ENCODE measurements at regions not wholly inside any gene's neighbourhood (a gene's known extent, or its start where the extent isn't known, plus 50 kb on each side); places are given as distances from the start of the nearest gene placed in this dataset.

DNA sequence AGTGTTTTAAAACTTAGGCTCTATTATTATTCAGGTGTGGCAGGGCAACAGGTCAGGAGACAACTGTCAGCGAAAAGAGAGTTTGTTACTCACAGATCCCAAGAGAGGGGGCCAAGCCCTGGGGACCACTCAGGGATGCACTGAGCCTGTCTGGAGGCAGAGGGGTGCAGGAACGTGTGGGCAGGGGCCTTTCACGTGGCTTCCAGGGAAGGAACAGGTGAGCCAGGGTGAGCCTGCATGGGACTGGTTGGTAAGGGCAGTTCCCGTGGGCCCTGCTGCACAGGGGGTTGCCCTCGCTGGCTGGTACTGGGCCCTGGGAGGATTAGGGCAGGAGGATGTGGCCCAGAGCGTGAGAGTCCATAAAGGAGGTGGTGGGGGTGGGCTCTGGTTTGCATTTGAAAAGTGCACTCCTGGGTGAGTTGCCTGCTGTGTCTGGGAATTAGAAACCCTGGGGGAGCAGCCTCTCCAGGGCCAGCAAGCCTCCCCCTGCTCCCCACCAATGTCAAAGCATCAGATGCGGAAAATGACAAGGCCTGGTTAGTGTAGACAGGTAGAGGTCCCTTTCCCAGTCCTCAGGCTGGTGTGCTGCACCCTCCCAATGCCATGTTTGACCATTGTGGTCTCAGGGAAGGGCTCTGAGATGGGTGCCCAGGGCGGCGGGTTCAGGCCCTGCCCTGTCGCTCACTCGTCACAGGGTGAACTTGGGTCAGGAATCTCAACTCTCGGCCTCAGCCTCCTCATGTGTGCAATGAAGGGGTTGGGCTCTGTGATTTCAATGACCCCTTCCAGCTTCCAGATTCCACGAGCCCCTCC, 127.4 kb upstream of the RPS6KA2 start:
- no peak for ATAC-seq (ENCODE audit: low read depth)

DNA sequence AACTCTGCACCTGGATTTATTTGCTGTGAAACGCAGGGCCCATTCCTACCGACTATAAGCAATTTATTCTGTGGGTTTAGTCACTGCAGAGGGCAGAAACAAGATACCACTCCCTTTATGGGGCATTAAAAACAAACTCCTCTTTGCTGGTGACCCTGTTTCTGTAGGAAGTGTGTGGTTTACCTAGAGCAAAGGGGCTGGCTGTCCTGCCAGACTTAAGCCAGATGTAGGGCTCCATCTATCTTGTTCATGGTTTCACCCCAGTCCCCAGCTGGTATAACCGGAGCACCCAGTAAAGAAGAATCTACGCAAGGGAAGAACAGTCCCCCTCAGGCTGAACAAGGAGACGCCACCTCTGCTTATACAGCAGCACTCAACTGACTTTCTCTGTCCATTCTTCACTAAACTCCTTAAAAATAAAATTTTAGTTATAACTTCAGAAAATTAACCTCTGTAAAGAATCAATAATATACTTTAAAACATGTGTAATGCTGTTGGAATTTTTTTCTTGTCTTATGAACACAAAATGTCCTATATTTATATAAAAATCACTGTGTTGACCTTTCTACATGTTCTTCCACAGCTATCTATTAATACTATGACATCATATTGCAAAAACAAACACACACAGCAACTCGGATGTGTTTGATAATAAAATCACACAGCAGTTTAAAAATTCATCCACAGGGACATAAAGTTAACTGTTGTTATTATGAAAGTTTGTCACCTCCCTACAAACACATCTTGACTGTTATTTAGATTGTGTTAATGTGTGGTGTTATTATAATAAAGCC, 126.1 kb upstream of the RPS6KA2 start:
- Mint-ChIP-seq H3K36me3 (ENCODE audit: low read depth) (no peaks in the 10 kb centered on the region), H3K9me3 (no peaks in the 10 kb centered on the region), H3K4me1 (peaks cover 34% of the 10 kb centered on the region), H3K4me3 (no peak overlapping the region), H3K27ac (no peak overlapping the region), H3K27me3 (peaks cover 20% of the 10 kb centered on the region)
- ATAC-seq (ENCODE audit: low read depth), result no peak
- ChIA-PET CTCF (interaction anchor here (1.6 kb wide), 1 partner anchor 21 kb away, joined by 3 read pairs; no protein-coding TSS in a partner anchor), POLR2A (no interaction called here)
- intact Hi-C loops (cut with micrococcal nuclease), result no loop called here
- no peak for TF ChIP-seq CTCF (IDR thresholded peaks at IDR 0.05)
- no peak for DNase-seq

More for the DNA sequence above, 127.4 kb upstream of the RPS6KA2 start:
- H3K27ac Mint-ChIP-seq, result no peak overlapping the region
- intact Hi-C loops (cut with micrococcal nuclease), result no loop called here
- no peak for TF ChIP-seq CTCF (IDR thresholded peaks at IDR 0.05)
- ChIA-PET CTCF (interaction anchor here (1.6 kb wide), 1 partner anchor 20 kb away, joined by 3 read pairs; no protein-coding TSS in a partner anchor), POLR2A (no interaction called here)
- no peaks in the 10 kb centered on the region for H3K36me3 Mint-ChIP-seq (ENCODE audit: low read depth)
- no peak overlapping the region for H3K4me3 Mint-ChIP-seq
- DNase-seq, result no peak
- H3K27me3 Mint-ChIP-seq, result peaks cover 22% of the 10 kb centered on the region
- no peaks in the 10 kb centered on the region for H3K9me3 Mint-ChIP-seq
- H3K4me1 Mint-ChIP-seq, result peaks cover 34% of the 10 kb centered on the region

GRCh38 chr6:166752097-166752496, 125.0 kb upstream of the RPS6KA2 start:
- Mint-ChIP-seq H3K27me3 (peaks cover 13% of the 10 kb centered on the region), H3K36me3 (ENCODE audit: low read depth) (no peaks in the 10 kb centered on the region), H3K4me1 (peaks cover 31% of the 10 kb centered on the region), H3K27ac (no peak overlapping the region), H3K9me3 (no peaks in the 10 kb centered on the region), H3K4me3 (no peak overlapping the region)
- no peak for TF ChIP-seq CTCF (IDR thresholded peaks at IDR 0.05)
- ATAC-seq (ENCODE audit: low read depth), result no peak
- intact Hi-C loops (cut with micrococcal nuclease), result no loop called here
- ChIA-PET CTCF (no interaction called here), POLR2A (no interaction called here)
- DNase-seq, result no peak

DNA sequence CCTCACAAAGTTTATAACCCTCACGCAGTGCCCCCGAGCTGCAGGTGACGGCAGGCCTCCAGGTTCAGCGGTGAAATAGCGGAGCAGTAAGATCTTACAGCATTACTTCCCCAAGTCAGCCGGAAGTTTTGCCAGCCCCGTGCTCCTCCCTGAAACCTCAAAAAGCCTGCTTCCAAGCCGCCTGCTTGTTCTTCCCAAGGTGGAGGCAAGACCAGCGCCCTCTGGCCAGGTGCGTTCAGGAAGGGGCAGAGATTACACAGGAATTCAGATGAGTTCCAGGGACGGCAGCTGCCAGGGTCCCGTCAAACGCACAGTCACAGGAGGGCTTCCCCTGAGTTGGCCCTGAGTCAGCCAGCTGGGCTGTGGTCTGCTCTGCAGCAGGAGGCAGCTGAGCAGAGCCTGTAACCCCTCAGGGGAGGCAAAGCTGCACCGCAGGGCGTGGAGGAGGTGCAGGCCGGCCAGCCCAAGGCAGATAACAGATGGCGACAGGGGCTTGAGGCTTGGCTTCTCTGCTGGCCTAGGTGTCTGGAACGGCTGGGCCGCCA, 124.1 kb upstream of the RPS6KA2 start:
- Mint-ChIP-seq H3K9me3 (no peaks in the 10 kb centered on the region), H3K27ac (peak overlapping the region; percentile 80), H3K4me3 (peak overlapping the region; percentile 85), H3K27me3 (peaks cover 10% of the 10 kb centered on the region), H3K4me1 (peaks cover 28% of the 10 kb centered on the region), H3K36me3 (ENCODE audit: low read depth) (no peaks in the 10 kb centered on the region)
- intact Hi-C loops (cut with micrococcal nuclease), result loop anchor here (1.0 to 2.0 kb wide), 6 partner anchors 24 to 238 kb away; partner anchors contain the start of gene RPS6KA2
- ATAC-seq (ENCODE audit: low read depth), result peak; percentile 99
- DNase-seq, result peak; percentile 63
- POLR2A ChIA-PET, result interaction anchor here (0.8 to 1.5 kb wide), 3 partner anchors 163 to 205 kb away, joined by 4 to 9 read pairs (median 4); partner anchors contain the start of gene RNASET2
- no peak for TF ChIP-seq CTCF (IDR thresholded peaks at IDR 0.05)
- CTCF ChIA-PET, result interaction anchor here (0.6 kb wide), 1 partner anchor 37 kb away, joined by 3 read pairs; no protein-coding TSS in a partner anchor

Data from activated B cell treated with CpG ODN at 0.5 μM for 24 hours (primary cell).